Panc1 (cell line): ENCODE measurements at regions not wholly inside any gene's neighbourhood (a gene's known extent, or its start where the extent isn't known, plus 50 kb on each side); places are given as distances from the start of the nearest gene placed in this dataset.

Source experiments
- ATAC-seq: fragments of 200-7000 bp; cut with Tn5 transposase; 2 replicates; pipeline ENCODE4 v1.9.1; 2020; ENCODE audit warnings: mild to moderate bottlenecking, moderate library complexity
- BruUV-seq: library from RNA; stranded (reverse); fragments of 400-500 nt; replicated peaks from 2 replicates; lab custom pipeline; 2021; lab: Mats Ljungman, UMichigan
- CTCF ChIA-PET: fragments of 300-600 bp; sonication (Branson Sonifier 250); formaldehyde crosslinking; loops from one replicate; lab custom pipeline; 2022; ENCODE audit warnings: antibody characterized with exemption; lab: Charles Lee
- POLR2A ChIA-PET: fragments of 300-600 bp; sonication (Branson Sonifier 250); formaldehyde crosslinking; loops from one replicate; lab custom pipeline; 2022; ENCODE audit warnings: antibody characterized with exemption; lab: Charles Lee
- DNase-seq: peaks from one replicate; pipeline ENCODE4 v3.0.0-alpha.2; 2010; ENCODE audit warnings: low read depth, low spot score
- H3K27ac ChIP-seq: 2 replicates; pipeline ENCODE4 v1.5.1; 2011; ENCODE audit warnings: mild to moderate bottlenecking, low read length, inconsistent platforms
- H3K27me3 ChIP-seq: fragments of 200-500 bp; sonication (Bioruptor generic); 2 replicates; pipeline ENCODE4 v1.6.0; 2014; ENCODE audit warnings: low read length, inconsistent platforms; ENCODE audit not compliant: control insufficient read depth, insufficient read depth
- H3K36me3 ChIP-seq: fragments of 200-500 bp; sonication (Bioruptor generic); 2 replicates; pipeline ENCODE4 v1.5.1; 2014; ENCODE audit warnings: inconsistent platforms, mild to moderate bottlenecking, low read length, moderate library complexity; ENCODE audit not compliant: control insufficient read depth, insufficient read depth
- H3K4me1 ChIP-seq: 2 replicates; pipeline ENCODE4 v1.5.1; 2011; ENCODE audit warnings: inconsistent platforms, mild to moderate bottlenecking, low read length, moderate library complexity; ENCODE audit not compliant: control insufficient read depth, insufficient read depth
- H3K4me3 ChIP-seq, 2 experiments: 2 replicates each; pipeline ENCODE4 v1.5.1; 2011 to 2012; ENCODE audit warnings: low read depth in 2 of 2, low read length in 2 of 2, mild to moderate bottlenecking in 2 of 2, inconsistent platforms in 1 of 2, moderate library complexity in 1 of 2
- H3K9me3 ChIP-seq: fragments of 200-500 bp; sonication (Bioruptor generic); 2 replicates; pipeline ENCODE4 v1.5.1; 2014; ENCODE audit warnings: low read depth, mild to moderate bottlenecking, inconsistent platforms, low read length, moderate library complexity; ENCODE audit not compliant: control insufficient read depth, insufficient read depth
- CTCF ChIP-seq: fragments of 450-650 bp; IDR thresholded peaks from 2 replicates; pipeline ENCODE4 v1.5.1; 2017; ENCODE audit warnings: mild to moderate bottlenecking
- POLR2AphosphoS5 ChIP-seq: IDR thresholded peaks from 2 replicates; pipeline ENCODE4 v1.6.1; 2012; ENCODE audit warnings: mild to moderate bottlenecking, low read depth, low read length, moderate library complexity
- REST ChIP-seq, 2 experiments: IDR thresholded peaks; 2 replicates each; pipeline ENCODE4 v1.6.1; 2011 to 2012; ENCODE audit warnings: low read depth in 2 of 2, control low read depth in 1 of 2, low read length in 1 of 2, mild to moderate bottlenecking in 1 of 2, moderate library complexity in 1 of 2; ENCODE audit not compliant: insufficient read depth in 1 of 2
- SIN3A ChIP-seq: IDR thresholded peaks from 2 replicates; pipeline ENCODE4 v1.6.1; 2012; ENCODE audit warnings: low read depth, mild to moderate bottlenecking, low read length, moderate library complexity, borderline replicate concordance; ENCODE audit not compliant: insufficient read depth
- TCF7L2 ChIP-seq: IDR thresholded peaks from 2 replicates; pipeline ENCODE4 v1.6.1; 2011; ENCODE audit warnings: mild to moderate bottlenecking, low read depth, low read length, inconsistent platforms
- in situ Hi-C: cut with HindIII; loops from 2 replicates; pipeline ENCODE4 v1.10.0; 2016; ENCODE audit warnings: low sequenced_read_pairs, low pct_unique_long_range_greater_than_20kb
- intact Hi-C: fragments of 100-400 bp; cut with micrococcal nuclease; formaldehyde crosslinking; loops from one replicate; pipeline ENCODE4 v1.10.0; 2022; ENCODE audit not compliant: unreplicated experiment

GRCh38 chr7:109735881-109736280, 1166.2 kb downstream of the DNAJB9 start:
- CTCF ChIA-PET = no interaction called here
- Histone ChIP-seq H3K4me3 (no peak overlapping the region), H3K4me1 (no peaks in the 10 kb centered on the region), H3K27me3 (no peaks in the 10 kb centered on the region), H3K27ac (no peak overlapping the region), H3K9me3 (no peaks in the 10 kb centered on the region), H3K36me3 (no peaks in the 10 kb centered on the region)
- BruUV-seq = no TSS peak
- TF ChIP-seq CTCF = no peak
- TF ChIP-seq TCF7L2 = no peak
- no peak for TF ChIP-seq REST (IDR thresholded peaks at IDR 0.05; ENCODE audit: insufficient read depth in 1 of 2, low read depth in 2 of 2, low read length in 1 of 2)
- TF ChIP-seq POLR2AphosphoS5 = no peak
- no peak for TF ChIP-seq SIN3A
- ATAC-seq (no peak), DNase-seq (no peak)
- POLR2A ChIA-PET = no interaction called here
- intact Hi-C loops (no loop called here), in situ Hi-C loops (no loop called here)

- in situ Hi-C loops = no loop called here
- H3K36me3 ChIP-seq = no peaks in the 10 kb centered on the region
- intact Hi-C loops = no loop called here
- ChIA-PET CTCF (no interaction called here), POLR2A (no interaction called here)
- TF ChIP-seq POLR2AphosphoS5 (no peak), CTCF (no peak), REST (IDR thresholded peaks at IDR 0.05; ENCODE audit: insufficient read depth in 1 of 2, low read depth in 2 of 2, low read length in 1 of 2) (no peak), TCF7L2 (no peak), SIN3A (no peak)
- no peaks in the 10 kb centered on the region for H3K4me1 ChIP-seq
- BruUV-seq = no TSS peak
- no peak for ATAC-seq
- H3K4me3 ChIP-seq = no peak overlapping the region
- no peak overlapping the region for H3K27ac ChIP-seq
- no peaks in the 10 kb centered on the region for H3K9me3 ChIP-seq
- DNase-seq = no peak
- no peaks in the 10 kb centered on the region for H3K27me3 ChIP-seq
These were observed 1176.2 kb downstream of the DNAJB9 start for GRCh38 chr7:109745677-109746410.
